BLaER1 (cell line): ENCODE measurements at regions not wholly inside any gene's neighbourhood (a gene's known extent, or its start where the extent isn't known, plus 50 kb on each side); places are given as distances from the start of the nearest gene placed in this dataset.
"Not testable (repeated sequence)": the region's sequence is repeated elsewhere in the genome, so short reads cannot be mapped to it uniquely, and the experiment has no call there.

Experiments
- H3K27ac ChIP-seq: shearing (Covaris generic); formaldehyde crosslinking; 2 replicates; pipeline ENCODE4 v1.8.1; 2022
- H3K27me3 ChIP-seq: shearing (Covaris generic); formaldehyde crosslinking; 2 replicates; pipeline ENCODE4 v1.8.1; 2022
- H3K36me3 ChIP-seq: shearing (Covaris generic); formaldehyde crosslinking; 2 replicates; pipeline ENCODE4 v1.8.1; 2022
- H3K4me1 ChIP-seq: shearing (Covaris generic); formaldehyde crosslinking; 2 replicates; pipeline ENCODE4 v1.8.1; 2022
- H3K4me2 ChIP-seq: shearing (Covaris generic); formaldehyde crosslinking; 2 replicates; pipeline ENCODE4 v1.8.1; 2022
- H3K4me3 ChIP-seq: shearing (Covaris generic); formaldehyde crosslinking; 2 replicates; pipeline ENCODE4 v1.8.1; 2022
- H3K9ac ChIP-seq: shearing (Covaris generic); formaldehyde crosslinking; 2 replicates; pipeline ENCODE4 v1.8.1; 2022
- H3K9me3 ChIP-seq: shearing (Covaris generic); formaldehyde crosslinking; 2 replicates; pipeline ENCODE4 v1.8.1; 2022
- H4K20me1 ChIP-seq: shearing (Covaris generic); formaldehyde crosslinking; 2 replicates; pipeline ENCODE4 v1.8.1; 2022
- Cebpa-rat ChIP-seq: shearing (Covaris generic); IDR thresholded peaks from 2 replicates; pipeline ENCODE4 v1.8.1; 2022

DNA sequence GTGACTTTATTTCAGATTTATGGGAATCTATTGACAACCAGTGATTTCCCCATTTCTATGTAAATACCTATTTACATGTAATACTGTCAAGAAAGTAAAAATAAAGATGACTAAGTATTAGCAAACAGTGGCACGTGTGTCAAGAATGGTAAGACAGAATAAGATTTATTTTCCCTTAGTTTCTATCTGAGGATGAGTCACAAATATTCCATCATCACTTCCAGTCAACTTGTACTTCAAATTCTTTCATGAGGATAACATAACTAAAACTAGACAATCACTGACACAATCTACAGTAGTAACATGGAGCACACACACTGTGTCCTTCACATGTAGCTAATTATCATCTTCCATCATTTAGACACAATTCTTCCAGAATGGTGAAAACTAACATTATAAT, 625.3 kb upstream of the PCDH7 start:
- H3K36me3 ChIP-seq: no peaks in the 10 kb centered on the region
- no peak for TF ChIP-seq Cebpa-rat
- no peaks in the 10 kb centered on the region for H3K27me3 ChIP-seq
- H3K27ac ChIP-seq: no peak overlapping the region
- peaks cover 7% of the 10 kb centered on the region for H3K9me3 ChIP-seq
- no peaks in the 10 kb centered on the region for H4K20me1 ChIP-seq
- H3K9ac ChIP-seq: no peak overlapping the region
- H3K4me1 ChIP-seq: no peaks in the 10 kb centered on the region
- no peak overlapping the region for H3K4me3 ChIP-seq
- no peak overlapping the region for H3K4me2 ChIP-seq

DNA sequence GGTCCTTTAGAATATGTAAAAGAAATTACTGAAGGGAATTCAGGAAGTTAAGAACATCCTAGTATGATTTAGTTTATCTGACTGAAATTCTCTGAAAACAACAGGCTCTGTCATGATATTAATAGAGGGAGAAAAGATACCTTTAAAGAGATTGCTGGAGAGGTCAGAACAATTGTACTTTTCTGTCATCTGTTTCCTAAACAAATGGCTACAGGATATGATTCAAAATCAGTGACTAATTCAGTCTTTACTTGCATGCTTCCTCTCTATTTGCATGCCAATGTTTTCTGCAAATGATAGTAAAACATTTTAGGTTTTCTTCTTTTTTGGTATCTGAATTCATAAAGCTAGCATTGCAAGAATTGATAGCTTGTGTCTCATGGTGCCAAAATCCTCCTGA, 616.7 kb upstream of the PCDH7 start:
- Histone ChIP-seq H3K9ac (no peak overlapping the region), H3K4me3 (no peak overlapping the region), H3K4me1 (no peaks in the 10 kb centered on the region), H3K4me2 (no peak overlapping the region), H3K27ac (no peak overlapping the region), H3K27me3 (no peaks in the 10 kb centered on the region), H3K9me3 (no peaks in the 10 kb centered on the region), H4K20me1 (no peaks in the 10 kb centered on the region), H3K36me3 (no peaks in the 10 kb centered on the region)
- TF ChIP-seq Cebpa-rat: no peak

DNA sequence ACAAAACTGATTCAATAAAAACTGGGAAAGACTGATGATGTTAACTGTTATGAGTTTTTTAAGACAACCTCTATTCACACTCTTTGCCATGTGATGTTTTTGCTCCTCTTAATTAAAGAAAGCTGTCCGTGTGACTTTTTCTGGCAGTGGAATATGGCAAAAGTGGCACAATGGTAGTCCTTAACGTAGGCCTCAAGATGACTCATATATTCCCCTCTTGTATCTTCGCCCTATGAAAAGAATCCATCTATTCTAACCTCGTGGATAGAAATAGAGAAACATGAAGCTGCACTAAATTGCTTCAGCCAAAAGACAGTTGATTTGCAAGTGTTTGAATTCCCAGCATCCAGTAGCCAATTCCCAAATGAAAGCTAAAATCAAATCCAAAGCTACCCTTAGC, 603.8 kb upstream of the PCDH7 start:
- H3K27me3 ChIP-seq: no peaks in the 10 kb centered on the region
- no peaks in the 10 kb centered on the region for H3K4me1 ChIP-seq
- no peak overlapping the region for H3K4me2 ChIP-seq
- no peak overlapping the region for H3K9ac ChIP-seq
- no peaks in the 10 kb centered on the region for H3K9me3 ChIP-seq
- H3K27ac ChIP-seq: no peak overlapping the region
- TF ChIP-seq Cebpa-rat: no peak
- H3K36me3 ChIP-seq: no peaks in the 10 kb centered on the region
- H4K20me1 ChIP-seq: no peaks in the 10 kb centered on the region
- no peak overlapping the region for H3K4me3 ChIP-seq

DNA sequence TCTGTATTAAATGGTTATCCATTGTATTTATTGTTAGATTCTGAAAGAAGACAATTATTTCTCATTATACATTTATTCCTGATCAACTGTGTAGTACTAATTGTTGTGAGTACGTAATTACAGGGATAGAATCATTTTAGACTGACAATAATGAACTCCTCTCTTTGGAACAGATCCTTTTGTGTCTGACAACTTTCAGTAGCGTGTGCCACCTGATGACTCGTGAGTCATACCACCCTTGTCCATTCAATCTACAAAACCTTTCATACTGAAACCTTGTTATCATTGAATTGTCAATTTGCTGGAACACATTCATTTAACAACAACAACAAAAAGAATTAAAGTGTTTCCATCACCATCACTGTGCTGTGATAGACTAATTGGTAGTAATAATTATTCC, 602.7 kb upstream of the PCDH7 start:
- no peaks in the 10 kb centered on the region for H3K27me3 ChIP-seq
- H3K9ac ChIP-seq: no peak overlapping the region
- H3K4me2 ChIP-seq: no peak overlapping the region
- TF ChIP-seq Cebpa-rat: no peak
- no peaks in the 10 kb centered on the region for H3K9me3 ChIP-seq
- no peak overlapping the region for H3K27ac ChIP-seq
- no peaks in the 10 kb centered on the region for H3K36me3 ChIP-seq
- H3K4me3 ChIP-seq: no peak overlapping the region
- H4K20me1 ChIP-seq: no peaks in the 10 kb centered on the region
- H3K4me1 ChIP-seq: no peaks in the 10 kb centered on the region

DNA sequence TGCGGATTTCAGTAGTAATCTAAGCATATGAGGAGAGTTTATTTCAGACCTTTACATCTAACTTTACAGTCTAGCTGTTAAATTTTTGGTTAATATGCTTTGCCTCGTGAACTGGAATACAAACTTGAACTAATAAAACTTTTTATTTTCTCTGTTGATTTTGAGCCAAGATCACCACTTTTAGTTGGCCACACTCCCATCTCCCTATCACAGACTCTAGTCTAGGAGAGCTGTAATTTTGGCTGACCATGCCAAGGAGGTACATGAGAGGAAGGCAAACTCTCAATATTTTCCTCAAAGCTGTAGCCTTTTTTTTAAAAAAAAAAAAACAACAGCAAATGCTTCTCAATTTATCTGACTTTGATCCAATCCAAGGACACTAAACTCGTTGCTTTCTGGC, 597.5 kb upstream of the PCDH7 start:
- H3K4me2 ChIP-seq: no peak overlapping the region
- no peak for TF ChIP-seq Cebpa-rat
- no peak overlapping the region for H3K4me3 ChIP-seq
- no peaks in the 10 kb centered on the region for H4K20me1 ChIP-seq
- no peaks in the 10 kb centered on the region for H3K36me3 ChIP-seq
- H3K9me3 ChIP-seq: no peaks in the 10 kb centered on the region
- no peaks in the 10 kb centered on the region for H3K27me3 ChIP-seq
- no peaks in the 10 kb centered on the region for H3K4me1 ChIP-seq
- H3K9ac ChIP-seq: no peak overlapping the region
- H3K27ac ChIP-seq: no peak overlapping the region

DNA sequence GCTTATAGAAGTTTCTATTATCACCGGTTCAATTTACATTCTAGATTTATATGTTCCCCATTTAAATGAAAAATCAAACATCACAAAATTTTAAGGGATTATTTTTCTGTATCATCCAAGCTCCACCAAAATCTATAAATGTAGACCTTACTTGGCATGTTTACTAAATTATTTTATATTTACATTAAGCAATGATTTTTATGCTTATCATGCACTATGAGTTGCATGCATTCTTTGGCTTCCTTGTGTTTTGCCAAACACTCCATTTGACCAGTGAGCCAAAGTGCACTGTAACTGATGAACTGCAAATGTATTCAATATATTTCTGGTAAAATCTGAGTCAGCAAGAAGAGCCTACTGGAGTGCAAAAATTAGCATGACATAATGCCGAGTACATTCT, 595.5 kb upstream of the PCDH7 start:
- not testable (repeated sequence) for H3K9ac ChIP-seq, H3K4me2 ChIP-seq, H3K27me3 ChIP-seq, H3K4me1 ChIP-seq, H3K4me3 ChIP-seq, H3K36me3 ChIP-seq, H3K9me3 ChIP-seq, H3K27ac ChIP-seq, H4K20me1 ChIP-seq

DNA sequence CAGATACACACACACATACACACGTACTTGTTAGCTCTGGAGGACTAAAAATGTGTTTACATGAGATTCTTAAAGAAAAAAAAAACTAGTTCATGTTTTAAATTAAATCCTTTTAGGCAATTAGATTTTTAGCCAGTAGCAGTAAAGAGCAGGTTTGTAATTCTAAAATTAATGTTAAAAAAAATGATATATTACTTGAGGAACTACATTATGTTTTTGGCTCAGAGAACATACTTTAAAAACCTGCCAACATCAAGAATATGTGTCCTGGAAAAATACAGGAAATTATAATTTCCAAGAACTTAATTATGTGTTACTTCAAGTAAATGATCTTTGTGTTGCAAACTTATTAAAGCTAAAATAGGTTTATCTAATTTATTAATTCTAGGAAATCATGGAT, 594.3 kb upstream of the PCDH7 start:
- no peaks in the 10 kb centered on the region for H3K27me3 ChIP-seq

DNA sequence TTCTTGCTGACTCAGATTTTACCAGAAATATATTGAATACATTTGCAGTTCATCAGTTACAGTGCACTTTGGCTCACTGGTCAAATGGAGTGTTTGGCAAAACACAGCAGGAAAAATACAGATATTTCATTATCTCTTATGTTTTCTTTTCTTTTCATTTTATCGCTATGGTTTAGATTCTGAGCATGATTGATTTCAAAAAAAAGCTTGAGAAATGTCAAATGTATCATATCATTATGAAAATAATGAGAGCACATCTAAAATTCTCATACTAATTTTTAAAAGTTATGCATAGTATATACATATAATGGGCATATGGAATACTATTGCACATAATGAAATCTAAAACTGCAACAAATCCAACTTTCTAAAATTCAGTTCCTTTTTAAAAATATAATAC, 593.8 kb upstream of the PCDH7 start:
- no peak overlapping the region for H3K9ac ChIP-seq
- no peaks in the 10 kb centered on the region for H3K4me1 ChIP-seq
- no peaks in the 10 kb centered on the region for H4K20me1 ChIP-seq
- H3K9me3 ChIP-seq: no peaks in the 10 kb centered on the region
- no peak overlapping the region for H3K4me3 ChIP-seq
- H3K27me3 ChIP-seq: no peaks in the 10 kb centered on the region
- no peak overlapping the region for H3K27ac ChIP-seq
- no peak overlapping the region for H3K4me2 ChIP-seq
- no peaks in the 10 kb centered on the region for H3K36me3 ChIP-seq
- no peak for TF ChIP-seq Cebpa-rat

More for the DNA sequence above, 594.3 kb upstream of the PCDH7 start:
- no peak for TF ChIP-seq Cebpa-rat
- Histone ChIP-seq H3K36me3 (no peaks in the 10 kb centered on the region), H3K4me3 (no peak overlapping the region), H3K9me3 (no peaks in the 10 kb centered on the region), H3K4me2 (no peak overlapping the region), H3K27ac (no peak overlapping the region), H3K9ac (no peak overlapping the region), H3K4me1 (no peaks in the 10 kb centered on the region), H4K20me1 (no peaks in the 10 kb centered on the region)

DNA sequence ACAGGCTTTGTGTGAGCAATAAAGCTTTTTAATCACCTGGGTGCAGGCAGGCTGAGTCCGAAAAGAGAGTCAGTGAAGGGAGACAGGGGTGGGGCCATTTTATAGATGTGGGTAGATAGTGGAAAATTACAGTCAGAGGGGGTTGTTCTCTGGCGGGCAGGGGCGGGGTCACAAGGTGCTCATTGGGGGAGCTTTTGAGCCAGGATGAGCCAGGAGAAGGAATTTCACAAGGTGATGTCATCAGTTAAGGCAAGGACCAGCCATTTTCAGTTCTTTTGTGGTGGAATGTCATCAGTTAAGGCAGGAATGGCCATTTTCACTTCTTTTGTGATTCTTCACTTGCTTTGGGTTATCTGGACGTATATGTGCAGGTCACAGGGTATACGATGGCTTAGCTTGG, 571.3 kb upstream of the PCDH7 start:
- not testable (repeated sequence) for H3K9ac ChIP-seq, H3K27me3 ChIP-seq, H3K4me2 ChIP-seq, H3K36me3 ChIP-seq, H3K4me1 ChIP-seq, H3K27ac ChIP-seq, H3K9me3 ChIP-seq, H4K20me1 ChIP-seq, H3K4me3 ChIP-seq

DNA sequence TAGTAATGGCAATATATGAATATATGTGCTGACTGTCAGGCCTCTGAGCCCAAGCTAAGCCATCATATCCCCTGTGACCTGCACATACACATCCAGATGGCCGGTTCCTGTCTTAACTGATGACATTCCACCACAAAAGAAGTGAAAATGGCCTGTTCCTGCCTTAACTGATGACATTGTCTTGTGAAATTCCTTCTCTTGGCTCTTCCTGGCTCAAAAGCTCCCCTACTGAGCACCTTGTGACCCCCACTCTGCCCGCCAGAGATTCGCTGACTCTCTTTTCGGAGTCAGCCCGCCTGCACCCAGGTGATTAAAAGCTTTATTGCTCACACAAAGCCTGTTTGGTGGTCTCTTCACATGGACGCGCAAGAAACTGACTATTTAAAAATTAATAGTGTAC, 570.6 kb upstream of the PCDH7 start:
- not testable (repeated sequence) for H3K9ac ChIP-seq

DNA sequence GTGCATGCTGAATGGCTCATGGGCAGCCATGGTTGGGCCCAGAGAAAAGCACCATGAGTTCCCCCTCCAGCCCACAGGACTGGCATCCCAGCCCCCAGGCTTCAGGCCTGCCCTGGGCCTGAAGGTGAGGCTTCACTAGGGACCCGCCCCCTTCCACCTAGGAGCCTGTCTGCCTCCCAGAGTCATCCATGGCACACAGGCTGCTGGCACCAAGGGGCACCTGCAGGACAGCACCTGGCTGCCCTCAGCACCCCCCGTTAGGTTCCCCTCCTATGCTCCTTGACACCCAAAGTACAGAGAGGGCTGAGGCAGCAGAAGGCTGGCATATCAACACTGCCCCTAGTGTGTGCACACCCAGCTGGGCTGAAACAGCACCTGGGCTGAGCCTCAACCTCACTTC, 566.7 kb upstream of the PCDH7 start:
- no peaks in the 10 kb centered on the region for H3K4me1 ChIP-seq
- no peaks in the 10 kb centered on the region for H3K9me3 ChIP-seq
- H3K4me2 ChIP-seq: no peak overlapping the region
- H3K4me3 ChIP-seq: no peak overlapping the region
- H3K27me3 ChIP-seq: no peaks in the 10 kb centered on the region
- no peak overlapping the region for H3K27ac ChIP-seq
- no peak for TF ChIP-seq Cebpa-rat
- H3K9ac ChIP-seq: no peak overlapping the region
- H4K20me1 ChIP-seq: no peaks in the 10 kb centered on the region
- no peaks in the 10 kb centered on the region for H3K36me3 ChIP-seq

More for the DNA sequence above, 570.6 kb upstream of the PCDH7 start:
- not testable (repeated sequence) for H3K4me2 ChIP-seq, H3K36me3 ChIP-seq, H3K27me3 ChIP-seq, H4K20me1 ChIP-seq, H3K9me3 ChIP-seq, H3K4me1 ChIP-seq, H3K4me3 ChIP-seq, H3K27ac ChIP-seq
